Lower leg skin (tissue), 3 donors: ENCODE measurements at regions not wholly inside any gene's neighbourhood (a gene's known extent, or its start where the extent isn't known, plus 50 kb on each side); places are given as distances from the start of the nearest gene placed in this dataset.

ENCODE experiments used
- CTCF ChIP-seq, 3 donors: fragments of 450-650 bp; IDR thresholded peaks; one replicate each; pipeline ENCODE4 v1.5.1; 2016; ENCODE audit warnings: antibody characterized with exemption in 3 of 3, mild to moderate bottlenecking in 3 of 3, moderate library complexity in 2 of 3
- POLR2A ChIP-seq, 2 donors: fragments of 450-650 bp; IDR thresholded peaks; one replicate each; pipeline ENCODE4 v1.6.1; 2016 to 2017; ENCODE audit warnings: antibody characterized with exemption in 2 of 2, mild to moderate bottlenecking in 1 of 2, moderate library complexity in 1 of 2

- TF ChIP-seq CTCF (IDR thresholded peaks at IDR 0.05) (no peak), POLR2A (IDR thresholded peaks at IDR 0.05) (no peak)
These were observed 218.6 kb downstream of the DLL1 start for GRCh38 chr6:170072246-170072645.
